Type B pancreatic cell (in vitro differentiated cells): ENCODE measurements at regions not wholly inside any gene's neighbourhood (a gene's known extent, or its start where the extent isn't known, plus 50 kb on each side); places are given as distances from the start of the nearest gene placed in this dataset.
"Not testable (repeated sequence)": the region's sequence is repeated elsewhere in the genome, so short reads cannot be mapped to it uniquely, and the experiment has no call there.

Experiments used
- DNase-seq: peaks from one replicate; pipeline ENCODE4 v3.0.0; 2021; ENCODE audit warnings: mixed read lengths; ENCODE audit not compliant: unreplicated experiment; ENCODE audit errors: extremely low spot score
- H3K27ac Mint-ChIP-seq: 2 replicates; pipeline ENCODE4 v1.8.0; 2021; ENCODE audit warnings: mild to moderate bottlenecking, mixed read lengths
- H3K27me3 Mint-ChIP-seq: 2 replicates; pipeline ENCODE4 v1.8.0; 2021; ENCODE audit warnings: mixed read lengths
- H3K36me3 Mint-ChIP-seq: 2 replicates; pipeline ENCODE4 v1.8.0; 2021; ENCODE audit warnings: mixed read lengths
- H3K4me1 Mint-ChIP-seq: one replicate; pipeline ENCODE4 v1.8.0; 2021; ENCODE audit warnings: mixed read lengths; ENCODE audit not compliant: unreplicated experiment
- H3K4me3 Mint-ChIP-seq: 2 replicates; pipeline ENCODE4 v1.8.0; 2021; ENCODE audit warnings: mild to moderate bottlenecking, mixed read lengths
- H3K9me3 Mint-ChIP-seq: 2 replicates; pipeline ENCODE4 v1.8.0; 2021; ENCODE audit warnings: mixed read lengths
- CTCF ChIP-seq: fragments of 200-600 bp; sonication (generic); conservative IDR thresholded peaks from 2 replicates; pipeline ENCODE4 v1.5.0; 2021; ENCODE audit warnings: antibody characterized with exemption, mild to moderate bottlenecking

- no peaks in the 10 kb centered on the region for H3K4me1 Mint-ChIP-seq
- no peaks in the 10 kb centered on the region for H3K27me3 Mint-ChIP-seq
- no peak for TF ChIP-seq CTCF
- no peaks in the 10 kb centered on the region for H3K36me3 Mint-ChIP-seq
- no peaks in the 10 kb centered on the region for H3K9me3 Mint-ChIP-seq
- H3K27ac Mint-ChIP-seq = no peak overlapping the region
- no peak for DNase-seq
- H3K4me3 Mint-ChIP-seq = no peak overlapping the region
These were observed 298.5 kb upstream of the AADAT start for GRCh38 chr4:170388255-170388654.

GRCh38 chr4:170386971-170387370 lies 297.2 kb upstream of the AADAT start:
- no peak overlapping the region for H3K4me3 Mint-ChIP-seq
- no peaks in the 10 kb centered on the region for H3K36me3 Mint-ChIP-seq
- no peak for DNase-seq
- H3K27ac Mint-ChIP-seq = no peak overlapping the region
- no peaks in the 10 kb centered on the region for H3K27me3 Mint-ChIP-seq
- no peaks in the 10 kb centered on the region for H3K4me1 Mint-ChIP-seq
- TF ChIP-seq CTCF = no peak
- H3K9me3 Mint-ChIP-seq = no peaks in the 10 kb centered on the region

GRCh38 chr4:170386511-170386910 lies 296.8 kb upstream of the AADAT start:
- no peak for TF ChIP-seq CTCF
- no peak for DNase-seq
- Mint-ChIP-seq H3K27ac (no peak overlapping the region), H3K9me3 (no peaks in the 10 kb centered on the region), H3K27me3 (no peaks in the 10 kb centered on the region), H3K4me3 (no peak overlapping the region), H3K4me1 (no peaks in the 10 kb centered on the region), H3K36me3 (no peaks in the 10 kb centered on the region)

GRCh38 chr4:170374770-170375169 lies 285.0 kb upstream of the AADAT start:
- TF ChIP-seq CTCF = peak; percentile 67
- H3K9me3 Mint-ChIP-seq = peaks cover 14% of the 10 kb centered on the region
- H3K36me3 Mint-ChIP-seq = no peaks in the 10 kb centered on the region
- H3K27ac Mint-ChIP-seq = no peak overlapping the region
- no peaks in the 10 kb centered on the region for H3K4me1 Mint-ChIP-seq
- DNase-seq = no peak
- H3K27me3 Mint-ChIP-seq = no peaks in the 10 kb centered on the region
- no peak overlapping the region for H3K4me3 Mint-ChIP-seq

- no peaks in the 10 kb centered on the region for H3K36me3 Mint-ChIP-seq
- H3K27me3 Mint-ChIP-seq = no peaks in the 10 kb centered on the region
- no peak for TF ChIP-seq CTCF
- no peak overlapping the region for H3K27ac Mint-ChIP-seq
- no peak for DNase-seq
- H3K4me1 Mint-ChIP-seq = no peaks in the 10 kb centered on the region
- H3K9me3 Mint-ChIP-seq = no peaks in the 10 kb centered on the region
- no peak overlapping the region for H3K4me3 Mint-ChIP-seq
These were observed 259.2 kb upstream of the AADAT start for GRCh38 chr4:170348945-170349344.

- H3K27me3 Mint-ChIP-seq, H3K9me3 Mint-ChIP-seq, H3K27ac Mint-ChIP-seq, H3K4me3 Mint-ChIP-seq, DNase-seq, H3K4me1 Mint-ChIP-seq, H3K36me3 Mint-ChIP-seq: not testable (repeated sequence)
These were observed 257.4 kb upstream of the AADAT start for GRCh38 chr4:170347191-170347590.
